ENCODE measurements at regions not wholly inside any gene's neighbourhood (a gene's known extent, or its start where the extent isn't known, plus 50 kb on each side); places are given as distances from the start of the nearest gene placed in this dataset.

- in situ Hi-C loops (cut with MboI; ENCODE audit: low sequenced_read_pairs): no loop called here
- Histone ChIP-seq H3K27me3 (ENCODE audit: low read depth) (no peaks in the 10 kb centered on the region), H3K36me3 (replicated peaks) (no peaks in the 10 kb centered on the region), H3K9me3 (no peaks in the 10 kb centered on the region), H3K4me1 (no peaks in the 10 kb centered on the region), H3K4me3 (no peak overlapping the region)
- DNase-seq (ENCODE audit: low spot score in 2 of 2): no peak
Measured at GRCh38 chr4:151829309-151829708, 68.5 kb upstream of the GATB start.

- Histone ChIP-seq H3K9me3 (no peaks in the 10 kb centered on the region), H3K36me3 (replicated peaks) (no peaks in the 10 kb centered on the region)
- in situ Hi-C loops (cut with MboI; ENCODE audit: low sequenced_read_pairs): no loop called here
Measured at GRCh38 chr4:151824656-151825055, 63.8 kb upstream of the GATB start.

GRCh38 chr4:151822331-151822730, 61.5 kb upstream of the GATB start:
- H3K36me3 ChIP-seq (replicated peaks): no peaks in the 10 kb centered on the region
- no peak overlapping the region for H3K4me3 ChIP-seq
- no peaks in the 10 kb centered on the region for H3K4me1 ChIP-seq
- in situ Hi-C loops (cut with MboI; ENCODE audit: low sequenced_read_pairs): no loop called here
- no peak for DNase-seq (ENCODE audit: low spot score in 2 of 2)
- no peaks in the 10 kb centered on the region; the same call in 1 of the 2 replicates for H3K27me3 ChIP-seq (ENCODE audit: low read depth)
- H3K9me3 ChIP-seq: no peaks in the 10 kb centered on the region

More at GRCh38 chr4:151824656-151825055, 63.8 kb upstream of the GATB start:
- Histone ChIP-seq H3K27me3 (ENCODE audit: low read depth) (no peaks in the 10 kb centered on the region; the same call in 1 of the 2 replicates), H3K4me3 (no peak overlapping the region), H3K4me1 (no peaks in the 10 kb centered on the region)
- DNase-seq (ENCODE audit: low spot score in 2 of 2): no peak

GRCh38 chr4:151820004-151820403, 59.2 kb upstream of the GATB start:
- DNase-seq (ENCODE audit: low spot score in 2 of 2): no peak
- H3K4me1 ChIP-seq: no peaks in the 10 kb centered on the region
- no peaks in the 10 kb centered on the region for H3K36me3 ChIP-seq (replicated peaks)
- no peaks in the 10 kb centered on the region; the same call in 1 of the 2 replicates for H3K27me3 ChIP-seq (ENCODE audit: low read depth)
- in situ Hi-C loops (cut with MboI; ENCODE audit: low sequenced_read_pairs): no loop called here
- H3K9me3 ChIP-seq: no peaks in the 10 kb centered on the region
- H3K4me3 ChIP-seq: no peak overlapping the region

- no peak overlapping the region for H3K4me3 ChIP-seq
- in situ Hi-C loops (cut with MboI; ENCODE audit: low sequenced_read_pairs): no loop called here
- no peaks in the 10 kb centered on the region for H3K4me1 ChIP-seq
- no peaks in the 10 kb centered on the region for H3K36me3 ChIP-seq (replicated peaks)
- no peaks in the 10 kb centered on the region for H3K9me3 ChIP-seq
- no peaks in the 10 kb centered on the region for H3K27me3 ChIP-seq (ENCODE audit: low read depth)
- no peak for DNase-seq (ENCODE audit: low spot score in 2 of 2)
Measured at GRCh38 chr4:151811403-151811802, 50.6 kb upstream of the GATB start.
